ENCODE measurements at regions not wholly inside any gene's neighbourhood (a gene's known extent, or its start where the extent isn't known, plus 50 kb on each side); places are given as distances from the start of the nearest gene placed in this dataset.

DNA sequence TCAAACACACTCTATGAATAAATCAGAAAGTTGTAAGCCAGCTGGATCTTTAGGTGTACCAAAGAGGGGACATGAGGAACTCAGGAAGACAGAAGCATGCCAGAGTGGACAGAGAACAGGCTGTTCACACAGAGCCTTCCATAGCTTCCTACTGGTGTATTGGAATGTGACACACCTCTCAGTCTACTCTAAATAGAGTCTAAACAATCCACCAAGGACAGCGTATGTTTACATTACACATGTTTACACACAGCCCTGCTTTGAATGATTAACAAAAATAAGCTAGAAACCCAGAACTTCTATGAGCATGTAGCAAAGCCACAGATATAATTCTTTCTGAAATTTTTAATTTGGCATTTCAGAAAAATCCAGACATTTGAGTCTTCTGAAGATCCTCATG lies 1279.0 kb upstream of the CDH8 start:
- no peaks in the 10 kb centered on the region for H3K9me3 ChIP-seq (replicated peaks; ENCODE audit: insufficient read depth, low read length)
- H3F3A ChIP-seq (ENCODE audit: insufficient read depth, low read length) = no peaks in the 10 kb centered on the region
- no peaks in the 10 kb centered on the region for H3K36me3 ChIP-seq (replicated peaks; ENCODE audit: insufficient read depth, low read length)
- no peak for DNase-seq
- no peak overlapping the region for H2AFZ ChIP-seq (ENCODE audit: low read length)
- no peaks in the 10 kb centered on the region for H3K4me1 ChIP-seq (ENCODE audit: low read length)
- H3K27me3 ChIP-seq (replicated peaks; ENCODE audit: insufficient read depth, low read length) = no peaks in the 10 kb centered on the region
- no peaks in the 10 kb centered on the region for H3K79me2 ChIP-seq (ENCODE audit: low read length)
- TF ChIP-seq EZH2 (optimal IDR thresholded peaks at IDR 0.05; ENCODE audit: low read depth, low read length) (no peak), EZH2phosphoT487 (IDR thresholded peaks at IDR 0.05; ENCODE audit: low read length) (no peak)
- TF ChIP-seq, protein P1, sequence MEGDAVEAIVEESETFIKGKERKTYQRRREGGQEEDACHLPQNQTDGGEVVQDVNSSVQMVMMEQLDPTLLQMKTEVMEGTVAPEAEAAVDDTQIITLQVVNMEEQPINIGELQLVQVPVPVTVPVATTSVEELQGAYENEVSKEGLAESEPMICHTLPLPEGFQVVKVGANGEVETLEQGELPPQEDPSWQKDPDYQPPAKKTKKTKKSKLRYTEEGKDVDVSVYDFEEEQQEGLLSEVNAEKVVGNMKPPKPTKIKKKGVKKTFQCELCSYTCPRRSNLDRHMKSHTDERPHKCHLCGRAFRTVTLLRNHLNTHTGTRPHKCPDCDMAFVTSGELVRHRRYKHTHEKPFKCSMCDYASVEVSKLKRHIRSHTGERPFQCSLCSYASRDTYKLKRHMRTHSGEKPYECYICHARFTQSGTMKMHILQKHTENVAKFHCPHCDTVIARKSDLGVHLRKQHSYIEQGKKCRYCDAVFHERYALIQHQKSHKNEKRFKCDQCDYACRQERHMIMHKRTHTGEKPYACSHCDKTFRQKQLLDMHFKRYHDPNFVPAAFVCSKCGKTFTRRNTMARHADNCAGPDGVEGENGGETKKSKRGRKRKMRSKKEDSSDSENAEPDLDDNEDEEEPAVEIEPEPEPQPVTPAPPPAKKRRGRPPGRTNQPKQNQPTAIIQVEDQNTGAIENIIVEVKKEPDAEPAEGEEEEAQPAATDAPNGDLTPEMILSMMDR (IDR thresholded peaks at IDR 0.05; ENCODE audit: low read length) = no peak
- H3K9me2 ChIP-seq (replicated peaks; ENCODE audit: insufficient read depth, low read length) = no peaks in the 10 kb centered on the region
- no peak overlapping the region for H3K9ac ChIP-seq (ENCODE audit: low read length)
- no peak overlapping the region for H3K27ac ChIP-seq (ENCODE audit: low read length)
- no peaks in the 10 kb centered on the region for H4K20me1 ChIP-seq (ENCODE audit: insufficient read depth, low read length)
- H3K4me3 ChIP-seq (ENCODE audit: low read length) = no peak overlapping the region
- no peak overlapping the region for H3K4me2 ChIP-seq (ENCODE audit: low read depth, low read length)

DNA sequence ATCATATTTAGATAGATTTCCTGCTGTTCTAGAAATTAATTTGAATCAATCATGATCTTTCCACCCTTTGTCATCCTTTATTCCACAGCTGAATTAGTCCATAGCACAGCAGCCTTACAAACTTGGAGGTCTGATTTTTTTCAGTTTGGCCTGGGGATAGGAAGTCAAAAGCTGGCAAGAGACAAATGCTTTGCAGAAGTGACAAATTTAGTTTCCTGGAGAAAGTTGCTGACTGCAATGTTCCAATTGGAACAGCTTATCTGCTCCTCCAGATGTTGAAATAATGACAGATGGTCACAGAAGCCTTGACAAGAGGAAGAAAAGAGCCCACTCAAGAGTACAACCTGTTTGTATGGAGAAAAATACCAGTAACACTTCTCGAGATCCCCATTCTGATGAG lies 1276.1 kb upstream of the CDH8 start:
- Histone ChIP-seq H3K9ac (ENCODE audit: low read length) (no peak overlapping the region), H3K4me1 (ENCODE audit: low read length) (no peaks in the 10 kb centered on the region), H3K27me3 (replicated peaks; ENCODE audit: insufficient read depth, low read length) (no peaks in the 10 kb centered on the region), H3F3A (ENCODE audit: insufficient read depth, low read length) (no peaks in the 10 kb centered on the region), H3K79me2 (ENCODE audit: low read length) (no peaks in the 10 kb centered on the region), H3K4me3 (ENCODE audit: low read length) (no peak overlapping the region), H3K27ac (ENCODE audit: low read length) (no peak overlapping the region), H3K9me2 (replicated peaks; ENCODE audit: insufficient read depth, low read length) (no peaks in the 10 kb centered on the region), H2AFZ (ENCODE audit: low read length) (no peak overlapping the region), H3K4me2 (ENCODE audit: low read depth, low read length) (no peak overlapping the region), H3K36me3 (replicated peaks; ENCODE audit: insufficient read depth, low read length) (no peaks in the 10 kb centered on the region), H4K20me1 (ENCODE audit: insufficient read depth, low read length) (no peaks in the 10 kb centered on the region), H3K9me3 (replicated peaks; ENCODE audit: insufficient read depth, low read length) (no peaks in the 10 kb centered on the region)
- TF ChIP-seq EZH2 (optimal IDR thresholded peaks at IDR 0.05; ENCODE audit: low read depth, low read length) = no peak
- TF ChIP-seq, protein P1 (IDR thresholded peaks at IDR 0.05; ENCODE audit: low read length) = no peak
- no peak for TF ChIP-seq EZH2phosphoT487 (IDR thresholded peaks at IDR 0.05; ENCODE audit: low read length)
- DNase-seq = no peak

DNA sequence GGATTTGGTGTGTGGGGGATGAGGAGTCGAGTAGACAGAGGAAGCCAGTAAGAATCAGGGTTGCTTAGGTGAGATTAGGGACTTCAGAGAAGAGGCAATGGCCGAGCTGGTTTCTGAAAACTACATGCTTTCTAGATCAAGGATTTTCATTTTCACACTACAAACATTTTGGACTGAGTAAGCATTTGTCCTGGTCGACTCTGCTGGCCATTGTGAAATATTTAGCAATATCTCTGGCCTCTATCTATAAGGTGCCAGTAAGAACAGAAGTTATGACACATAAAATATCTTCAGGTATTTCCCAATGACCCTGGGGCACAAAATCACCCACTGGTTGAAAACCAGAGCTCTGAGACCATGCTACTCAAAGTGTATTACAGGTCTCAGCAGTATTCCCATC lies 1275.1 kb upstream of the CDH8 start:
- Histone ChIP-seq H3K27ac (ENCODE audit: low read length) (no peak overlapping the region), H3K27me3 (replicated peaks; ENCODE audit: insufficient read depth, low read length) (no peaks in the 10 kb centered on the region), H3K9ac (ENCODE audit: low read length) (no peak overlapping the region), H3K79me2 (ENCODE audit: low read length) (no peaks in the 10 kb centered on the region), H3K36me3 (replicated peaks; ENCODE audit: insufficient read depth, low read length) (no peaks in the 10 kb centered on the region), H3K9me2 (replicated peaks; ENCODE audit: insufficient read depth, low read length) (no peaks in the 10 kb centered on the region), H3K4me3 (ENCODE audit: low read length) (no peak overlapping the region), H3K4me1 (ENCODE audit: low read length) (no peaks in the 10 kb centered on the region), H4K20me1 (ENCODE audit: insufficient read depth, low read length) (no peaks in the 10 kb centered on the region), H3F3A (ENCODE audit: insufficient read depth, low read length) (no peaks in the 10 kb centered on the region), H3K9me3 (replicated peaks; ENCODE audit: insufficient read depth, low read length) (no peaks in the 10 kb centered on the region), H2AFZ (ENCODE audit: low read length) (no peak overlapping the region), H3K4me2 (ENCODE audit: low read depth, low read length) (no peak overlapping the region)
- no peak for TF ChIP-seq EZH2phosphoT487 (IDR thresholded peaks at IDR 0.05; ENCODE audit: low read length)
- TF ChIP-seq, protein P1 (IDR thresholded peaks at IDR 0.05; ENCODE audit: low read length) = no peak
- TF ChIP-seq EZH2 (optimal IDR thresholded peaks at IDR 0.05; ENCODE audit: low read depth, low read length) = no peak
- DNase-seq = no peak
